HG03159 (cell line): ENCODE measurements at regions not wholly inside any gene's neighbourhood (a gene's known extent, or its start where the extent isn't known, plus 50 kb on each side); places are given as distances from the start of the nearest gene placed in this dataset.
A peak's percentile ranks its signal among the peaks of the same experiment; 100 is the strongest.

Source experiments
- ATAC-seq: cut with Tn5 transposase; IDR thresholded peaks from one replicate; pipeline ENCODE4 v1.9.1; 2021; ENCODE audit warnings: mild to moderate bottlenecking, moderate library complexity; ENCODE audit not compliant: unreplicated experiment

DNA sequence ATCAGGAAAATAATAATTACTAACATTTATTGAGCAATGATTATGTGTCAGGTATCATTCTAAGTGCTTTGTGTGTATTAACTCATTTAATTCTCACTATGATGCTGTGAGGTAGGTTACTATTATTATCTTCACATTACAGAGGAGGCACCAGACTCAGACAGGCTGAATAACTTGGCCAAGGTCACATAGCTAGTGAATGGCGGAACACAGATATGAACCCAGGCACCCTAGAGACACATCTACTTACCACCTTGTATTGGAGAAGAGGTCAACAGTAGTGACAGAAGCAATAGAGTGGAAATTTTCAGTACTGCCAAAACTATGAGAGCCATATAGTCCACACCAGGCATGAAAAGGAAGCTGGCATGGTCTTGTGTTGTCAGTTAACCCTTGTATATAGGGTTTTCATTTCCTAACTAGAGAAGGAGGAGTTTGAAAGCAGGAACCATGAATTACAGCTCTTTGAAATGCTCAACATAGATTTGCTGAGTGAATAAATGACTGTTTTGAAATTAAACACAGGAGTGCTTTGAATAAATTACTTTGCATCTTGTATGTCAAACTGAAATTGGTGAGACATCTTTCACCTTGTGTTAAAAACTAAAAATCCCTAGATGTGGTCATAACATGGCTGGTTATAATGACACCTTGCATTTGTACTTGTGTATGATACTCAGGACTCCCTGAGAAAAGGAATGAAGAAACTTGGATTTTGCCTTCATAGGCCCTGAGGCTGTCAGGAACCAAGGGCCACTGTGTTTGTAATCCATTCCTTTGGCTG is 71.8 kb downstream of the RTL9 start:
- no peak for ATAC-seq

GRCh38 chrX:110432091-110432905 is 73.7 kb downstream of the RTL9 start:
- ATAC-seq, result no peak

- ATAC-seq, result no peak
These were observed 74.2 kb downstream of the RTL9 start for GRCh38 chrX:110432906-110433215.

DNA sequence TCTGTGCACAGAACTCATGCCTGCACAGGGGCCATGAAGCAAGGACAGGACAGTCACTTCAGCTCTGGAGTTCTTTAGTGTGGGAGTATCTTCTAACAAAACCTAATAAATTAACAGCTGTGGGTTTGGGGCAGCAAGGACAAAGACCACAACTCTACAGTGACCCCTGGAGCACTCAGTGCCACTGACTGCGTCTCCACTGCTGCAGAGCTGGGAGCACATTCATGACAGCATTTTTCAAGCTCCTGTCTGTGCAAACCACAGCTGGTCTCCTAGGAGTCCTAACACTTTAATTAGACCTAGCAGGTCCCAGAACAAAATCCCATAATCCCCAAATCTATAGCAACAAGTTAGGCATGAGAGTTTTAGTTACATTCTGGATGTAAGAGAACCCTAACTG is 76.5 kb downstream of the RTL9 start:
- ATAC-seq, result no peak

DNA sequence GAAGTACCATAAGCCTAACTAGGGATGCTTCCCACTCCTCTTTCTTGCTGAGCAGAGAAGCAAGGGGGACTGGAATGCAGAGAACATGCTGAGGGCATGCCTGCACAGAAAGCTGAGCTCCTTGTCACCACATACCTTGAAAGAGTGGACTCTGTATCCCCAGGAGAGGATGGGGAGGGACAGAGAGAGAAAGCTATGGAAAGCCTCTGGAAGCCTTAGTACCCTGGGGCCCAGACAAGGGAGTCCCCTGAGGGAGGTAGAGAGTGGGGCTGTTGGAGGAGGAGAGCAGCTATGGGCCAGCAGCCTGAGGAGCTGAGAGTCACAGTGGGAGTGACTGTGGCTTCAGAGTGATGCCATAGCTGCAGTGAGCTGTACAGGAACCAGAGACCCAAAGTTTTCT is 77.9 kb downstream of the RTL9 start:
- no peak for ATAC-seq

GRCh38 chrX:110437686-110438085 is 79.0 kb downstream of the RTL9 start:
- no peak for ATAC-seq

DNA sequence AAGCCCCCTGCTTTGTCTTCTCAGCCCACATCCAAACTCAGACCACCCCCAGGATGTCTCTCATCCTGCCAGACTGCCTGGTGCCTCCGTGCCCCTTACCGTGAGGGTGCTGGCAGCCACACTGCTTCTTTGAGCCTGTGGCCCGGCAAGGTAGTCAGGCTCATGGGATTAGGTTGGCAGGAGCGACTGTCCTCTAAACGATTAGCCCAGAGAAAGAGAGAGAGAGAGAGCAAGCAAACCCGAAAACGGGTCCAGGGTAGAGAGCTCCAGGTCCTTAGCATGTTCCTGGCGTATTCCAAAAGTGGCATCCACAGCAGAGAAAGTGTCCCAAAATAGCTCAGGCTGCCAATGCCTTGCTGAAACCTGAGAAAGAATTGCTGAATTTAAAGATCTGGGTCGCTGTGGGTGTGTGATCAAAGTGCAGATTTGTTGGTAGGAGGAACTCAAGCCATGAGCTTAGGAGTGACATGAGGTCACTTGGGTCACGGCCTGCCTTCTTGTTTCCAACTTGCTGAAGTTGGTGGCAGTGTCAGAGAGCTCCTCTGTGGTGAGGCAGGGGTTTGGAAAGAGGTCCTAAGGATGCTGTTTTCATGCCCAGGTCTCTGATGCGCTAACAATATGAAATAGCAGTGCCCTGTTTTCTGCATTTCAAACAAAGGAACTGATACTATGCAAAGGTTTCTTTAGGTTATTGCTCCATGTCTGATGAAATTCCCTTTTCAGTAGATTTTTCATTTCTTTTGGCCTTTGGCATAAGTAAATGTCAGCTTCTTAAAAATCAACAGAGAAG is 81.6 kb downstream of the RTL9 start:
- no peak for ATAC-seq

- peak; percentile 81 for ATAC-seq
These were observed 84.0 kb downstream of the RTL9 start for GRCh38 chrX:110442635-110443034.

DNA sequence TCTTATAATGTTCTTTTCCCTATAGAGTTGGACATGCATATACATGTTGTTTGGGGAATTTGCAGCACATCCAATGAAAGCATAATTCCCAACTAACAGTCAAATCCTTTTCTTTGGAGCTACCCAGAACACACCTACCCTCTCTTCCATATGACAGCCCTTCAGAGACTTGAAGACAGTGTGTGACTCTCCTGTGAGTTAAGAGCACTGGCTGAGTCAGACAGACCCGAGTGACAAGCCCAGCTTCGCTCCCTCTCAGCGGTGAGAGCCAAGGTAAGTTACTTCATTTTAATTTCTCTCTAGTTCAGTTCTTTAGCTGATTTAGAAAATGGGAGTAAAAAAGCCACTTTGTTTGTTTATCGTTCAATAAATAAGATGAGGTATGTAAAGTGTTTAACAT is 86.3 kb downstream of the RTL9 start:
- ATAC-seq, result no peak

DNA sequence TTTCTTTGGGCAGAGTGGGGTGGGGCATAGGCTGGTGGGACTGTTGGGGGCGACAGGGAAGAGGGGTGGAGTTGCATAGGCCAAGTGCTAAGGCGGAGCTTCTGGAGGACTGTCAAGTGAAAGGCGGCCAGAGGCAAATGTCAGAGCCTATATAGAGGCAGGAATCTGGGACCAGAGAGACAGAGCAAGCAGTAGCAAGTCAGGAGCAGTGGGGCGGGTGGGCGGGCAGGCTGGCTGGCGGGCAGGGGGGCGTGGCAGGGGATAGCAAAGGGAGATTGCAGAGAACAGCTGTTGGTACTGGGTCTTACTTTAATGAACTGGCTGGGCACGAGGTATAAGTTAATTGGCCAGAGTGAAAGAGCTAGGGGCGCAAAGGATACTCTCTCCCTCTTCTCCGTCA is 89.8 kb downstream of the RTL9 start:
- no peak for ATAC-seq

DNA sequence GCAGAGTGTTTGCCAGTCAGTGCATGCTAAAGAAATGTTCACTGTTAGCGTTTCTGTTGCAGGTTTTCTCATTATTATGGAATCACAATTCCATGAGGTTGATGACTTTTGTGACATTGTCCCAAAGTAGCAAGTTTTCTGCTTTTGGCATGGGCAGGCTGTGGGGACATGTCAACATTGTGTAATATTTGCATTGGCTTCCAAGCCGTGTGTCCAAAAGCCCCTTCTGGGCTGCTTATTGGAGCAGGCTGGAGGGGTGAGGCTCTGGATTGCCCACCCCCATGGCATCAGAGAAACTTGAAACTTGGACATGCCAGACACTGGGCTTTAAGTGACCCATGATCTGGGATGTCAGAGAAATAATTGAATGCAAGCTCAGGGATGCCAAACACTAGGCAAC is 90.7 kb downstream of the RTL9 start:
- no peak for ATAC-seq

DNA sequence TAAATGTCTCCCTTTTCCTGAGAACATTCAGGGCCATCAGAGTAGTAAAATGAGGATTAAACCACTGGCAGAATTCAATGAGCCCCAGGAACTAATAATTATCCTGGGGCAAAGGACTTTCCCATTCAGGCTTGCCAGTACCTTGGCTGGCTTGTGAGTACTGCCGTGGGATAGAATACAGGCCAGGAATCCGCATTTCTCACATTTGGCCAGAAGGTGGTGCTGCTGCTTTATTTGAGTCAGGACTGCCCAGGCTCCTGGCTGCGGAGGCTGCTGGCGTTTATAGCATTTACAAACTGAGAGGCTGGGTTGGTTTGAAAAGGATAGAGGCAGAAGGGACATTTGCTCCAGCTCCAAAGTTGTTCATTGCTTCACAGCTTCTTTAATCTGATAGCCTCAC is 91.4 kb downstream of the RTL9 start:
- peak; percentile 89 for ATAC-seq

DNA sequence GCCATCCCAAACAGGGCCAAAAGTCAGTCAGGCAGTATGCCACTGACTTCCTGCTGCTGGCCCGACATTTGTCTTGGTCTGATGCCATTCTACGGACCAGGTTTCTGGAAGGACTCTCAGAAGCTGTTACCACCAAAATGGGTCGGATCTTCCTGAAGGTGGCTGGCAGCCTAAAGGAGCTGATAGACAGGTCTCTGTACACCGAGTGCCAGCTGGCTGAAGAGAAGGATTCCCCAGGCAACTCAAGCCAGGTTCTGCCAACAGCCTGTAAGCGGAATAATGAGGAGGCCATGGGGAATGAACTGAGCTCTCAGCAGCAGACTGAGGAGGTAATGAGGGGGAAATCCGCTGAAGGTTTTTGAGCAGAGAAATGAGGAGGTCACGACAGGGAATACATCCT is 95.7 kb downstream of the RTL9 start:
- ATAC-seq, result no peak

DNA sequence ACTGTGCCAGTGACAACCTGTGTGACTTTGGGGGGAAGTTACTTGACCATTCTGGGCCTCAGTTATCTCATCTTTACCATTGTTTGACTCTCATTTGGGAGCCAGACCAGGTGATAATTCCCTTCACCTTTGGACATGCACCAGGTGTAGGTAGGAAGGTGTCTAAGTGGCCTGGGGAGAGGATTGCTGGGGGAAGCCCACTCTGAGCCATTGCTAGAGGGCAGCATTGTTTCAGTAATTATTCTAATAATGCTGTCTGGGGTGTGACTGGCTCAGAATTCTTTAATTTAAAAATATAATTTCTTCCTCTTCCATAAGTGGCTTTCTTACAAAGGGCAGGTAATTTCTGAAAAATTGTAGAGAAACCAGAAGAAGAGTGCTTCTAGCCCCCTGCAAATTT is 104.3 kb downstream of the RTL9 start:
- no peak for ATAC-seq

GRCh38 chrX:110466790-110467189 is 108.1 kb downstream of the RTL9 start:
- no peak for ATAC-seq

DNA sequence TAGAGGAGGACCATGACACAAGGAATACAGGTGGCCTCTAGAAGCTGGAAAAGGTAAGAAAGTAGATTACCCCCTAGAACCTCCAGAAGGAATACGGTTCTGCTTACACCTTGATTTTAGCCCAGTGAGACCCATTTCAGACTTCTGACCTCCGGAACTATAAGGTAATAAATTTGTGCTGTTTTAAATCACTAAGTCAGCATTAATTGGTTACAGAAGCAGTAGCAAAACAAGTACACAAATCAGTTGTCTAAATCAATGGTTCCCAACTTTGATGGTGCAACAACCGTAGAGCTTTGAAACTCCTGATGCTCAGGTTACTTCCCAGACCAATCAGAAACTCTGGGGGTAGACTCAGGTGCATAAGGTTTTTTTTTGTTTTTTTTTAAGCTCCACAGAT is 113.6 kb downstream of the RTL9 start:
- ATAC-seq, result no peak

GRCh38 chrX:110477593-110478228 is 119.1 kb downstream of the RTL9 start:
- ATAC-seq, result no peak

- ATAC-seq, result no peak
These were observed 133.4 kb downstream of the RTL9 start for GRCh38 chrX:110491846-110492620.

GRCh38 chrX:110504947-110505346 is 146.3 kb downstream of the RTL9 start:
- no peak for ATAC-seq

DNA sequence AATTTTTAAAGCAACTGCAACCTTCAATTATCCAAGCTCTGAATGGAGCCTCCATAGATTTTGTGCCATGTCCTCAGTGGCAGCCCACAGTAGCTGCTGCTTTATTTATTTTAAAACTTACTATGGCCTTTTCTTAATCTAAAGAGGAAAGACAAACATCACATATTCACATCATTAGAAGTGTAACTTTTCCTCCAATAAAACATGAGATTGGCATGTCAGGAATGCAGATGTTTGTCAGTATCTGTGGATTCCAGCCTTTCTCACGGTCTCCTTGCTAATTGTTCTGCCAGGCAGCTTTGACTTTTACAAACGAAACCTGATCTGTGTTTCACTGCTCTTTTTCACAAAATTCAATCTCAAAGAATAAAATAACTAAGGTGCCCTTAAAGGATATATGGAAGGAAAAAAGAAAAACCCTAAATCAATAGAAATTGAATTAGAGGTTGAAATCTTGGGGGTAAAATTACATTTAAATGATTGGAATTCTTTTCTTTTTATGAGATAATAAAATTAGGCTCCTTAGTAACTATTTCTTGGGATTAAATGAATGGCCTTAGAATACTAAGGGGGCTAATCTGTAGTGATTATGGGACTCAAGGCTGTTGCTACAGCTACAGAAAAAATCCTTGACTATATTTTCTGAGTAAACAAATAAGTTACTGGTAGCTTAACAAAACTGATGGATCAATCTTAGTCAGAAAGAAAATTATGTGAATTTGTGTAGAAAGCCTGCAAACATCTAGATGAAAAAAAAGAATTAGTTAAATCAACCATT is 151.3 kb downstream of the RTL9 start:
- ATAC-seq, result no peak
